SU-DHL-6 (cell line): ENCODE measurements at regions not wholly inside any gene's neighbourhood (a gene's known extent, or its start where the extent isn't known, plus 50 kb on each side); places are given as distances from the start of the nearest gene placed in this dataset.

ENCODE experiments used
- CTCF ChIP-seq: fragments of 200-600 bp; sonication (generic); IDR thresholded peaks from one replicate; pipeline ENCODE4 v1.5.1; 2017; ENCODE audit warnings: antibody characterized with exemption, mild to moderate bottlenecking, low read length, moderate library complexity; ENCODE audit not compliant: insufficient read depth, poor library complexity, severe bottlenecking
- EZH2phosphoT487 ChIP-seq: fragments of 200-600 bp; sonication (generic), shearing (Covaris generic); conservative IDR thresholded peaks from 2 replicates; pipeline ENCODE4 v1.6.1; 2018; ENCODE audit warnings: mild to moderate bottlenecking, antibody characterized with exemption, low read length, moderate library complexity, mixed read lengths

- TF ChIP-seq CTCF (no peak), EZH2phosphoT487 (no peak)
These were observed 507.9 kb downstream of the PLA2G4A start for GRCh38 chr1:187336441-187337168.
